Muscle of leg (tissue), 3 donors: ENCODE measurements at regions not wholly inside any gene's neighbourhood (a gene's known extent, or its start where the extent isn't known, plus 50 kb on each side); places are given as distances from the start of the nearest gene placed in this dataset.
"Not testable (repeated sequence)": the region's sequence is repeated elsewhere in the genome, so short reads cannot be mapped to it uniquely, and the experiment has no call there.

Experiments used
- DNase-seq: peaks from one replicate; pipeline ENCODE4 v3.0.0; 2013
- H3K27ac ChIP-seq: one replicate; pipeline ENCODE4 v1.5.1; 2013; ENCODE audit warnings: mild to moderate bottlenecking, low read length, control low read depth
- H3K27me3 ChIP-seq: one replicate; pipeline ENCODE4 v1.6.1; 2013; ENCODE audit warnings: low read length; ENCODE audit not compliant: control insufficient read depth, insufficient read depth
- H3K36me3 ChIP-seq: one replicate; pipeline ENCODE4 v1.6.1; 2013; ENCODE audit warnings: low read length; ENCODE audit not compliant: control insufficient read depth, insufficient read depth
- H3K4me1 ChIP-seq: one replicate; pipeline ENCODE4 v1.6.1; 2013; ENCODE audit warnings: low read length; ENCODE audit not compliant: control insufficient read depth, insufficient read depth
- H3K4me3 ChIP-seq: one replicate; pipeline ENCODE4 v1.5.1; 2013; ENCODE audit warnings: low read length, control low read depth
- H3K9me3 ChIP-seq: replicated peaks from 2 replicates; pipeline ENCODE4 v1.6.1; 2013; ENCODE audit warnings: low read depth, low read length; ENCODE audit not compliant: control insufficient read depth
- WGBS: methylation state at CpG from one replicate; pipeline ENCODE4 v1.1.5; 2013; ENCODE audit warnings: missing lambda C conversion rate; ENCODE audit not compliant: insufficient coverage; 5-methylcytosine and 5-hydroxymethylcytosine counted together

DNA sequence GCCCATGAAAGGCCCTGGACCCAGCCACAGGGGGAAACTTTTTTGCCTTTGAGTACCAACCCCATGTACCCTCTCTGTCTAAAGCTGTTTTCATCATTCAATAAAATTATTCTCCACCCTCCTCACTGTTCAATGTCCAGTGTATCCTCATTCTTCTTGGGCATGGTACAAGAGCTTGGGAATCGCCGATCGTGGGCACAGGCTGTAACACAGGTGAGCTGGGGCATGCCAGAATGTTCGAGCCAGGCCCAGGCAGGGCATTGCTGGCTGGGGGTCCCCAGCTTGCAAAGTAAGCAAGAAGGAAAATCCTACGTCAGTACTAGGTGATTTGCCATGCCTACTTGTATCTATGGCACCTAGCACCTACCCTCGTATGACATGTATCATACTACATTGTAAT, 162.1 kb upstream of the NOL4 start:
- Histone ChIP-seq H3K9me3 (no peaks in the 10 kb centered on the region), H3K36me3 (no peaks in the 10 kb centered on the region), H3K4me1 (no peaks in the 10 kb centered on the region), H3K4me3 (no peak overlapping the region), H3K27me3 (no peaks in the 10 kb centered on the region), H3K27ac (no peak overlapping the region)
- DNase-seq = no peak
- WGBS = 86% methylated on average over 4 of the region's 6 CpGs

DNA sequence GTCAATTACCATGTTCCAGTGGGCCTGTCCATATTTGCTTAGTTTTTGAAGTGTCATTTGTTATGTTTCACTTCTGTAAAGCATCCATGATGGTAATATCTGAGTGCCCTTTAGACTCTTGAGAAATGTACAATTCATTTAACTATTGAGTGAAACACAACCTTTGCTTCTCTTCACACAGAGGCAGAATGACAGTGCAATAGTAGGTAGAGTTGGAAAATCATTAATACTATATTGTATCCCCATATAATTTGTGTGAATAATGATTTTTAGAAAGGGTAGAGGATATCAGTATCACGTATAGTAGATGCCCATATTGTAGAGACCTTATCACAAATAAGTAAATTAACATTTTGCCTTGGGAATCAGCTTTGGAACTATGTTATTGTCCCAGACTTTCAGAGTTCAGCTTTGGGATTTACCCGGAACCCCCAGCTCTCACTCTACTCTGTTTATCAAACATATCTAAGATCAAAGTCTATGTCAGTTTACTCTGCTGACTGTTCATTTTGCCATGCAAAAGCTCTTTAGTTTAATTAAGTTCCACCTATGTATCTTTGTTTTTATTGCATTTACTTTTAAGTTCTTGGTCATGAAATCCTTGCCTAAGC, 172.7 kb upstream of the NOL4 start:
- Histone ChIP-seq H3K27ac (no peak overlapping the region), H3K4me1 (no peaks in the 10 kb centered on the region), H3K27me3 (no peaks in the 10 kb centered on the region), H3K9me3 (no peaks in the 10 kb centered on the region), H3K4me3 (no peak overlapping the region), H3K36me3 (no peaks in the 10 kb centered on the region)
- no peak for DNase-seq
- WGBS = no CpG with 5 or more reads among the region's 2 CpGs

DNA sequence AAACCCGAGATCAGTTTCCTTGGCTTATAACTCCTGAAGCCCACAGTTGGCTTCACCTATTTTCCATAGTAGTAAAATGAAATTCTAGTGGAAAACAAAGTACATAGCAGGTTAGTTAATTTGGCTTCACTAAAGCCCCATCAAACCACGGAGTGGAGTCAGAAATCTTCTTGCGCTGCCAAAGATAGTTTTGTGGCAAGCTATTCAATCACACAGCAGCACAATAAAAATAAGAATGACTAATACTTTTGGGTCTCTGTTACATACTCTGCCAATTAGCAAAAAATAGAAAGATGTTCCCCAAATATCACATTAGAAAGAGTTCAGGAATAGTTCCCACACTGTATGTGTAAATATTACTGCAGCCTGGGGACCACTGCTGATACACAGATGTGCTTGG, 175.2 kb upstream of the NOL4 start:
- peak; percentile 8 for DNase-seq
- H3K9me3 ChIP-seq = no peaks in the 10 kb centered on the region
- no peak overlapping the region for H3K27ac ChIP-seq
- WGBS = no CpG with 5 or more reads among the region's 3 CpGs
- H3K4me3 ChIP-seq = no peak overlapping the region
- no peaks in the 10 kb centered on the region for H3K27me3 ChIP-seq
- no peaks in the 10 kb centered on the region for H3K36me3 ChIP-seq
- H3K4me1 ChIP-seq = no peaks in the 10 kb centered on the region

DNA sequence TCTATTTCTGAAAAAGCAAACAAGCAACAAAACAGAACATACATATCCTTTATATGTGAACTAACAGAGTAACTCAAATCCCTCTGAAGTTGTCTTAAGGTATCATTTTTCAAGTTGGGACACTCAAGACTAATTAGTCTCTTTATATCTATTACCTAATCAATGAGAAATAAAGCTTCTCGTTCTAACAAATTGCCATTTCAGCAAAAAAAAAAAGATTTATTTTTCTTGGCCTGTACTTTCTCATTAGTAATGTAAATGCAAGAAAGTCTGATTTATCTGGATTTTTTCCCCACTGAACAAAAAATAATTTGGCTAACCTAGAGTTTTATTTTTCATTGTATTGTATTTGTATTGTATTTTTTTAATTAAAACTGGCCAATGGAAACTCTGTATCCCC, 176.1 kb upstream of the NOL4 start:
- no peak for DNase-seq
- Histone ChIP-seq H3K27ac (no peak overlapping the region), H3K9me3 (no peaks in the 10 kb centered on the region), H3K4me3 (no peak overlapping the region), H3K27me3 (no peaks in the 10 kb centered on the region), H3K36me3 (no peaks in the 10 kb centered on the region), H3K4me1 (no peaks in the 10 kb centered on the region)
- WGBS = no CpG with 5 or more reads among the region's 1 CpG

DNA sequence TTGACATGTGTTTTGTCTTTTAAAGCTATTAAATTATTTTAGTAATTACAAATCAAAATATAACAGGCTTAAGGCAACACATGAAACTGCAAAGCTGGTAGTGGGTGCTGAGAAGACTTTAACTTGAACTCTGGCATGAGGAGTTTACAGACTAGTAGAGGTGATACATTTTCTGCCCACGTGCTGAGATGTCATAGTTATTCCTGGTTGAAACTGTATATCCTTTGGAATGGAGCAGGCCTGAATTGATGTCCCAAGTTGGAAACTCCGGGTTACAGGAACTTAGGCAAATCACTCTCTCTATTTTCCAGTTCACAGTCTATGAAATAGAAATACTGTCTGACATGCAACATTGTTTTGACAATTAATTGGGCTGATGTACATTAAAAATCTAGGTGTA, 177.1 kb upstream of the NOL4 start:
- DNase-seq = peak; percentile 37
- H3K4me3 ChIP-seq = no peak overlapping the region
- no peaks in the 10 kb centered on the region for H3K27me3 ChIP-seq
- H3K4me1 ChIP-seq = no peaks in the 10 kb centered on the region
- WGBS = no CpG with 5 or more reads among the region's 2 CpGs
- H3K27ac ChIP-seq = no peak overlapping the region
- H3K9me3 ChIP-seq = no peaks in the 10 kb centered on the region
- H3K36me3 ChIP-seq = no peaks in the 10 kb centered on the region

DNA sequence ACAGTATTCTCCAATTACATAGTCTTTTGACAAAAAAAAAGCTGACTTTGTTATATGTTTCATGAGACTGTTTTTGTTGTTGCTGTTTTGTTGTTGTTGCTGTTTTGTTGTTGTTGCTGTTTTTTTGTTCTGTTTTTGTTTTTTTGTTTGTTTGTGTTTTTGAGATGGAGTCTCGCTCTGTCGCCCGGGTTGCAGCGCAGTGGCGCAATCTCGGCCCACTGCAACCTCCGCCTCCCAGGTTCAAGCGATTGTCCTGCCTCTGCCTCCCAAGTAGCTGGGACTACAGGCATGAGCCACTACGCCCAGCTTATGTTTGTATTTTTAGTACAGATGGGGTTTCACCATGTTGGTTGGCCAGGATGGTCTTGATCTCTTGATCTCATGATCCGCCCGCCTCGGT, 182.8 kb upstream of the NOL4 start:
- H3K4me1 ChIP-seq, H3K4me3 ChIP-seq, H3K27me3 ChIP-seq, H3K9me3 ChIP-seq, H3K36me3 ChIP-seq, DNase-seq, H3K27ac ChIP-seq: not testable (repeated sequence)
- WGBS = 95% methylated on average over 8 of the region's 12 CpGs

DNA sequence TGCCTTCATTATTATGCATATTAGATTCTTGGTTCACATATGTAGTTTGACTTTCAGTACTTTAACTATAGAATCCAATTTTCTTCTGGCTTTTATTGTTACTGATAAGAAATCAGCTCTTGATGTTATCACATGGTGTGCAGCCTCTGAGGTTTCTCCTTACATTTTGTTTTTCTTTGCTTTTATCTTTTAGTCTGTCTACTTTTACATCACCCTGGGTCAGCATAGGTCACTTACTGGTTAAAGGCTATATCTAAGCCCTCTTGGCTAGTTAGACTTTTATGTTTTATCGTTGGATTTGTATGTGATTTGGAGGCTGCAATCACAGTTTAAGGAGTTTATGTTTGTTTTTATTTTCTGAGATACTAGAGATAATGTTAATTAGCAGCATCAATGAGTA, 187.2 kb upstream of the NOL4 start:
- no CpG with 5 or more reads among the region's 1 CpG for whole genome bisulfite sequencing
- Histone ChIP-seq H3K4me1 (no peaks in the 10 kb centered on the region), H3K27me3 (no peaks in the 10 kb centered on the region), H3K36me3 (no peaks in the 10 kb centered on the region), H3K4me3 (no peak overlapping the region), H3K9me3 (no peaks in the 10 kb centered on the region), H3K27ac (no peak overlapping the region)
- DNase-seq = no peak

DNA sequence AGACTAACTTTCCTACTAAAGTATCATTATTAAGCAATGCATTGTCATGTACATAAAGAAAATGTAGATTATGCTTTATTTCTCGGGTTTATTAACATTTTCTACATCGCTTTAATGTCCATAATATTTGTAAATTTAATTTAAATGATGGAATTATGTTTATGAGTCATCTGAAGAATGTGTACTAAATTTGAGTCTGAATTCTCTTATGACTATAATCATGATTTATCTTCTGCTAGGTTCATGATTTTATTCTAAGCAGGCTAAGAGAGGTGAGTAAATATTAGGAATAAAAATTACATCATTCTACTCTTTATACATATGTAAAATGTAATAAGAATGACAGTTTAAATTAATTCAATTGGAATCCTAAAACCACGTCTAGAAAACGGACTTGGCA, 206.3 kb upstream of the NOL4 start:
- no peak overlapping the region for H3K27ac ChIP-seq
- no CpG with 5 or more reads among the region's 4 CpGs for WGBS
- H3K36me3 ChIP-seq = no peaks in the 10 kb centered on the region
- no peak for DNase-seq
- no peaks in the 10 kb centered on the region for H3K27me3 ChIP-seq
- H3K4me1 ChIP-seq = no peaks in the 10 kb centered on the region
- no peak overlapping the region for H3K4me3 ChIP-seq
- no peaks in the 10 kb centered on the region for H3K9me3 ChIP-seq

DNA sequence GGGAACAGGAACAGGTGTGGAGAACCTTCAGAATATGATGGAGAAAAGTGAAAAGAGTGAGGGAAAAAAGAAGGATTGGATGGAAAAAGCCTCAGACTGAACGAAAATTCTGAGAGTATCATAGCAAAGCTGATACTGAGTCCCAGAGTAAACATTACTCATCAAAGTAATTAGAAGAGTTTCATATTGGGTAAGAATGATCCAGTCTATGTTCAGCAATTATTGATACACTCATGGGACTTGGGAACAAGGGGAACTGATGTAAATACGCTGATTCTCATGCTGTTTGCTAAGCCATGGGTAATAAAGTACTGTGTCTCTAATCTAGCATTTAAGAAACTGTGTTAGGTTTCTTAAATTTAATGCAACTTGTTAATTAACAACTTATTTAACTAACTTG, 219.9 kb upstream of the NOL4 start:
- DNase-seq = no peak

DNA sequence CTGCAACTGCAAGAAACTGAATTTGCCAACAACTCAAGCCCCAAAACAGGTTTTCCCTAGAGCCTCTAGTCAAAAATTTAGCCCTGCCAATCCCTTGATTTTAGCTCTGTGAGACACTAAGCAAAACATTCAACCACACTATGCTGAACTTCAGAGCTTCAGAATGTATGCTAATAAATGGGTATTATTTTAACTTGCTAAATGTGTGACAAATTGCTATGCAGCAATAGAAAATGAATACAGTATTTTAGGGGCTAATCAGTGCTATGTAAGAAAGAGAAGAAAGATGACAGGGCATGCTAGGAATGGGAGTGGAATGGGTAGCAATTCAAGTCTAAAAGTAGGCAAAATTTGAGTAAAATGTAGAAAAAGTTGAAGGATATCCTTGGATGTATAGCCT, 223.9 kb upstream of the NOL4 start:
- no peaks in the 10 kb centered on the region for H3K9me3 ChIP-seq

More for the DNA sequence above, 219.9 kb upstream of the NOL4 start:
- no peaks in the 10 kb centered on the region for H3K4me1 ChIP-seq
- no CpG with 5 or more reads among the region's 2 CpGs for WGBS
- no peaks in the 10 kb centered on the region for H3K36me3 ChIP-seq
- no peak overlapping the region for H3K4me3 ChIP-seq
- H3K9me3 ChIP-seq = no peaks in the 10 kb centered on the region
- no peak overlapping the region for H3K27ac ChIP-seq
- H3K27me3 ChIP-seq = no peaks in the 10 kb centered on the region

DNA sequence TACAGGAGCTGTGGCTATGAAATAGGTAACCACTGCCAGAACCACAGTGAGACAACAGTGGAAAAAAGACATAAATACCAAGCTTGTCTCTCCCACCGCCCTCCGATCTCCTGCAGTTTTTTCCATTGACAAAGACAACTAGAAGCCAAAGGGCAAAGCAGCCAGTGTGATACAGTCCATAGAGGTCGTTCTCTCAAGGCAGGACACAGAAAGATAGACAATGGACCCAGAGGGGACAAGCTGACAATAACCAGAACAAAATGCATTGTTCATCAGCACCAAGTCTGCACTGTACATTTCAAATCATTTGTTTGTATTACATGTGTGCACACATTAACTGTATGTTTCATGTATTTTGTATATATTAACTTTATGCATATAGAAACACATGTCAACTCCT, 233.0 kb upstream of the NOL4 start:
- H3K36me3 ChIP-seq = no peaks in the 10 kb centered on the region
- WGBS = 67% methylated on average over 1 of the region's 3 CpGs
- no peak for DNase-seq

More for the DNA sequence above, 223.9 kb upstream of the NOL4 start:
- no peak overlapping the region for H3K27ac ChIP-seq
- no peaks in the 10 kb centered on the region for H3K27me3 ChIP-seq
- H3K36me3 ChIP-seq = no peaks in the 10 kb centered on the region
- H3K4me3 ChIP-seq = no peak overlapping the region
- no peaks in the 10 kb centered on the region for H3K4me1 ChIP-seq
- DNase-seq = no peak

More for the DNA sequence above, 233.0 kb upstream of the NOL4 start:
- Histone ChIP-seq H3K4me1 (no peaks in the 10 kb centered on the region), H3K27ac (no peak overlapping the region), H3K9me3 (no peaks in the 10 kb centered on the region), H3K27me3 (no peaks in the 10 kb centered on the region), H3K4me3 (no peak overlapping the region)
